ENCODE measurements at regions not wholly inside any gene's neighbourhood (a gene's known extent, or its start where the extent isn't known, plus 50 kb on each side); places are given as distances from the start of the nearest gene placed in this dataset.

GRCh38 chr2:220703279-220703678, 868.8 kb downstream of the EPHA4 start:
- TF ChIP-seq, protein P1, sequence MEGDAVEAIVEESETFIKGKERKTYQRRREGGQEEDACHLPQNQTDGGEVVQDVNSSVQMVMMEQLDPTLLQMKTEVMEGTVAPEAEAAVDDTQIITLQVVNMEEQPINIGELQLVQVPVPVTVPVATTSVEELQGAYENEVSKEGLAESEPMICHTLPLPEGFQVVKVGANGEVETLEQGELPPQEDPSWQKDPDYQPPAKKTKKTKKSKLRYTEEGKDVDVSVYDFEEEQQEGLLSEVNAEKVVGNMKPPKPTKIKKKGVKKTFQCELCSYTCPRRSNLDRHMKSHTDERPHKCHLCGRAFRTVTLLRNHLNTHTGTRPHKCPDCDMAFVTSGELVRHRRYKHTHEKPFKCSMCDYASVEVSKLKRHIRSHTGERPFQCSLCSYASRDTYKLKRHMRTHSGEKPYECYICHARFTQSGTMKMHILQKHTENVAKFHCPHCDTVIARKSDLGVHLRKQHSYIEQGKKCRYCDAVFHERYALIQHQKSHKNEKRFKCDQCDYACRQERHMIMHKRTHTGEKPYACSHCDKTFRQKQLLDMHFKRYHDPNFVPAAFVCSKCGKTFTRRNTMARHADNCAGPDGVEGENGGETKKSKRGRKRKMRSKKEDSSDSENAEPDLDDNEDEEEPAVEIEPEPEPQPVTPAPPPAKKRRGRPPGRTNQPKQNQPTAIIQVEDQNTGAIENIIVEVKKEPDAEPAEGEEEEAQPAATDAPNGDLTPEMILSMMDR (IDR thresholded peaks at IDR 0.05): no peak
- no peak for TF ChIP-seq POLR2A (IDR thresholded peaks at IDR 0.05)

All from thyroid gland (tissue), 4 donors.